ENCODE measurements at regions not wholly inside any gene's neighbourhood (a gene's known extent, or its start where the extent isn't known, plus 50 kb on each side); places are given as distances from the start of the nearest gene placed in this dataset.

- DNase-seq (ENCODE audit: low read depth) = no peak
Measured at GRCh38 chr4:22103768-22104167, 155.2 kb upstream of the KCNIP4 start.

GRCh38 chr4:22099896-22100295, 151.3 kb upstream of the KCNIP4 start:
- DNase-seq (ENCODE audit: low read depth) = no peak

GRCh38 chr4:22097596-22097995, 149.0 kb upstream of the KCNIP4 start:
- no peak for DNase-seq (ENCODE audit: low read depth)

GRCh38 chr4:22094217-22094616, 145.6 kb upstream of the KCNIP4 start:
- DNase-seq (ENCODE audit: low read depth) = no peak

- DNase-seq (ENCODE audit: low read depth) = no peak
Measured at GRCh38 chr4:22093126-22093525, 144.6 kb upstream of the KCNIP4 start.

GRCh38 chr4:22091906-22092305, 143.3 kb upstream of the KCNIP4 start:
- DNase-seq (ENCODE audit: low read depth) = no peak

GRCh38 chr4:22091352-22091717, 142.8 kb upstream of the KCNIP4 start:
- no peak for DNase-seq (ENCODE audit: low read depth)

- DNase-seq (ENCODE audit: low read depth) = no peak
Measured at GRCh38 chr4:22090661-22091351, 142.2 kb upstream of the KCNIP4 start.

GRCh38 chr4:22077571-22077970, 129.0 kb upstream of the KCNIP4 start:
- no peak for DNase-seq (ENCODE audit: low read depth)

- no peak for DNase-seq (ENCODE audit: low read depth)
Measured at GRCh38 chr4:22072726-22073125, 124.2 kb upstream of the KCNIP4 start.

- DNase-seq (ENCODE audit: low read depth) = no peak
Measured at GRCh38 chr4:22072240-22072639, 123.7 kb upstream of the KCNIP4 start.

GRCh38 chr4:22071749-22072148, 123.2 kb upstream of the KCNIP4 start:
- DNase-seq (ENCODE audit: low read depth) = no peak

GRCh38 chr4:22070256-22070655, 121.7 kb upstream of the KCNIP4 start:
- no peak for DNase-seq (ENCODE audit: low read depth)

- DNase-seq (ENCODE audit: low read depth) = no peak
Measured at GRCh38 chr4:22063613-22064012, 115.0 kb upstream of the KCNIP4 start.

- no peak for DNase-seq (ENCODE audit: low read depth)
Measured at GRCh38 chr4:22062676-22063075, 114.1 kb upstream of the KCNIP4 start.

- no peak for DNase-seq (ENCODE audit: low read depth)
Measured at GRCh38 chr4:22055954-22056353, 107.4 kb upstream of the KCNIP4 start.

GRCh38 chr4:22052076-22052475, 103.5 kb upstream of the KCNIP4 start:
- no peak for DNase-seq (ENCODE audit: low read depth)

- no peak for DNase-seq (ENCODE audit: low read depth)
Measured at GRCh38 chr4:22048323-22048722, 99.8 kb upstream of the KCNIP4 start.

- DNase-seq (ENCODE audit: low read depth) = no peak
Measured at GRCh38 chr4:22047793-22048192, 99.2 kb upstream of the KCNIP4 start.

GRCh38 chr4:22045051-22045630, 96.6 kb upstream of the KCNIP4 start:
- DNase-seq (ENCODE audit: low read depth) = no peak

- no peak for DNase-seq (ENCODE audit: low read depth)
Measured at GRCh38 chr4:22031423-22031822, 82.9 kb upstream of the KCNIP4 start.

- DNase-seq (ENCODE audit: low read depth) = no peak
Measured at GRCh38 chr4:22030881-22031280, 82.3 kb upstream of the KCNIP4 start.

- DNase-seq (ENCODE audit: low read depth) = no peak
Measured at GRCh38 chr4:22030307-22030706, 81.7 kb upstream of the KCNIP4 start.

GRCh38 chr4:22029803-22030202, 81.2 kb upstream of the KCNIP4 start:
- no peak for DNase-seq (ENCODE audit: low read depth)

Data from activated T-cell treated with anti-CD3 and anti-CD28 coated beads for 1 hour (primary cell).